ENCODE measurements at regions not wholly inside any gene's neighbourhood (a gene's known extent, or its start where the extent isn't known, plus 50 kb on each side); places are given as distances from the start of the nearest gene placed in this dataset.

GRCh38 chr11:104594228-104594958 is 303.9 kb downstream of the CASP12 start:
- H3K4me3 ChIP-seq (ENCODE audit: low read length) = no peak overlapping the region
- TF ChIP-seq CTCF (conservative IDR thresholded peaks at IDR 0.05; ENCODE audit: low read depth, low read length) = no peak
- DNase-seq (ENCODE audit: low read depth) = no peak

- no peak overlapping the region for H3K4me3 ChIP-seq (ENCODE audit: low read length)
- no peak for DNase-seq (ENCODE audit: low read depth)
- no peak for TF ChIP-seq CTCF (conservative IDR thresholded peaks at IDR 0.05; ENCODE audit: low read depth, low read length)
These were observed 309.3 kb downstream of the CASP12 start for GRCh38 chr11:104588970-104589369.

- no peak for DNase-seq (ENCODE audit: low read depth)
- no peak overlapping the region for H3K4me3 ChIP-seq (ENCODE audit: low read length)
- TF ChIP-seq CTCF (conservative IDR thresholded peaks at IDR 0.05; ENCODE audit: low read depth, low read length) = no peak
These were observed 309.8 kb downstream of the CASP12 start for GRCh38 chr11:104588446-104588845.

- DNase-seq (ENCODE audit: low read depth) = no peak
- no peak overlapping the region for H3K4me3 ChIP-seq (ENCODE audit: low read length)
- no peak for TF ChIP-seq CTCF (conservative IDR thresholded peaks at IDR 0.05; ENCODE audit: low read depth, low read length)
These were observed 313.4 kb downstream of the CASP12 start for GRCh38 chr11:104584823-104585222.

GRCh38 chr11:104583857-104584256 is 314.4 kb downstream of the CASP12 start:
- DNase-seq (ENCODE audit: low read depth) = no peak
- TF ChIP-seq CTCF (conservative IDR thresholded peaks at IDR 0.05; ENCODE audit: low read depth, low read length) = no peak
- no peak overlapping the region for H3K4me3 ChIP-seq (ENCODE audit: low read length)

GRCh38 chr11:104582431-104582830 is 315.8 kb downstream of the CASP12 start:
- H3K4me3 ChIP-seq (ENCODE audit: low read length) = no peak overlapping the region
- TF ChIP-seq CTCF (conservative IDR thresholded peaks at IDR 0.05; ENCODE audit: low read depth, low read length) = no peak
- DNase-seq (ENCODE audit: low read depth) = no peak

- DNase-seq (ENCODE audit: low read depth) = no peak
- no peak for TF ChIP-seq CTCF (conservative IDR thresholded peaks at IDR 0.05; ENCODE audit: low read depth, low read length)
- no peak overlapping the region for H3K4me3 ChIP-seq (ENCODE audit: low read length)
These were observed 316.8 kb downstream of the CASP12 start for GRCh38 chr11:104581246-104581980.
